Stimulated activated CD4-positive, alpha-beta T cell treated with anti-CD3 and anti-CD28 coated beads, TNF-alpha, amount 100 ng/mL, for 4 hours (primary cell): ENCODE measurements at regions not wholly inside any gene's neighbourhood (a gene's known extent, or its start where the extent isn't known, plus 50 kb on each side); places are given as distances from the start of the nearest gene placed in this dataset.

ENCODE experiments used
- DNase-seq, 3 experiments: peaks; one replicate each; pipeline ENCODE4 v3.0.0-alpha.2; 2020; ENCODE audit warnings: low read depth in 3 of 3

DNA sequence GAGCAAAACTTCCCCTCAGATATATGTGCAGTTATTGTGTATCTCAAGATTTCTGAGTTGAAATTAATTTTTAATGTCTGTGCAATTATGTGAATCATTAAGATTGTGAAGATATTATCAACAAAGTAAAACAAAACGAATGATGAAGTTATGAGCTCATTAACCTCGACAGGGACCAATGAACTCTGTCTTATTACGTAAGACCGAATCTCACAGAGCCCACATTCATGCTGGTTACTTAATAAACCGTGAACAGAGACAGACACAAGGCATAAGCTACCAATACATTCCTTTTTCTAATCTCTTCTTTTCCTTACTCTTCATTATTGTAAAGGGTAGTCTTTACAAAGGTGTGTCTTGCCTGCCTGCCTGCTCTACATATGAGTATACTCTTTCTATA lies 568.7 kb downstream of the RPS29 start:
- no peak for DNase-seq

GRCh38 chr14:49016381-49016780 lies 569.8 kb downstream of the RPS29 start:
- DNase-seq: no peak

DNA sequence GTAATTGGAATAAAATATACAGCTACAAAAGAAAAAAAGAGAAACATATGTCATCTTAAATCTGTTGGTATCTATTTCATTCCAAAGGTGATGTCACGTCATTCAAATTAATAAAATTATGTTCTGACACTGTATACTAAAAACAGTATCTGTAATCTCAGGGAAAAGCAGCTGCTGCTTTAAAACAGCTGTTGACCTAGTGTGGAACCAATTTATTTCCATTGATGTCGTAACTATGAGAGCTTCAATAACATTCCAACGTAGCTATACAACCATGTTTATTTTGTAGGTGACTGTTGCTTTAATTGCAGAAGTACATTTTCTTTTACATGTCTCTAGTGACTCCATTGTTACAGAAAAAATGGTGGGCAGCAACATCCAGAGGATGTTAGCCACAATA lies 571.7 kb downstream of the RPS29 start:
- DNase-seq: no peak

DNA sequence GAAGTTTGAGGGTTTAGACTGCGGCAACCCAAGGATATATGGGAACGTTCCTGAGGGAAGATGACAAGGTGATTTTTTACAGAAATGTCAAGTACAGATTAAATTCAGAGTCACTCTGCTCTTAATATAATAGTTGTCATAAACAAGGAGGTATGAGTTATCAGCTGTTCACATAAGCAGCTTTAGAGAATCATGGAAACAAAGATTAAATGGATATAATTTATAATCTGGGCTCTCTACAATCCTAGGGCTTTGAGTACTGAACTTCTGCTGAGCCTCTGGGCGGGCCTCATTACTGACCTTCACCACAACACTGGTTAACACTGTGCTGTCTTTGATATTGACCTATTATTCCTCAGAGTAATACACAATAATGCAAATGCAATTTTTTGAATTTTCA lies 577.8 kb downstream of the RPS29 start:
- no peak for DNase-seq

- no peak for DNase-seq
These were observed 595.0 kb downstream of the RPS29 start for GRCh38 chr14:48991141-48991540.

- no peak for DNase-seq
These were observed 602.8 kb downstream of the RPS29 start for GRCh38 chr14:48983351-48983888.

DNA sequence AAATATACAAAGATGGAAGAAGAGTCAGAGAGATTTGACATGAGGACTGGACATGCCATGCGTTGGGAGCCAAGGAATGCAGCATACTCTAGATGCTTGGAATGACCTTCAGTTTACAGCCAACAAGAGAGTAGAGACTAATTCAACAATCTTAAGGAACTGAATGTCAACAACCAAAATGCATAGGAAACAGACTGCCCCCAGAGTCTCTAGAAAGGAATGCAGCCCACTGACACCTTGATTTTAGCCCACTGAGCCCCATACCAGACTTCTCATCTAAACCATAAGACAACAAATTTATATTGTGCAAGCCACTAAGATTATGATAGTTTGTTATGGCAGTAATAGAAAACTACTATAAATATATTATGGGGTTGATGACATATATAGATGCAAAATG lies 611.2 kb downstream of the RPS29 start:
- DNase-seq: no peak

- no peak for DNase-seq
These were observed 613.0 kb downstream of the RPS29 start for GRCh38 chr14:48973151-48973550.

DNA sequence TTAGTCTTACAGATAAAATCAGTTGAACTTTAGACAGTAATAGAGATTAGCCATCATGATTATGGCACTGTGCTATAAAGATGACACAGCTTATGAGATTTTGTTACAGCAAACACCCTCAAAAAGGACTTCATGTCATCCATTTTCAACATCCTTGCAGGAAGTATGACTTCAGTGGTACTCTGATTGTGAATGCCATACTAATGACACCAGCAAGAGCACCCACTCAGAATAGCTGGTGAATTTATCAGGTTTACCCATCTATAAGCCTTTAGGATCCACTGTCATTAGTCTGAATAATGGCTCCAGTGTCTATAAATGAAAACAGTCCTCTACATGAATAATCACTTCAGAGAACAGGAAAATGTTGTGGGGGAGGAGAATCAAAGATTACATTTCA lies 615.2 kb downstream of the RPS29 start:
- DNase-seq: no peak

GRCh38 chr14:48967419-48967818 lies 618.8 kb downstream of the RPS29 start:
- no peak for DNase-seq

GRCh38 chr14:48963231-48963790 lies 622.9 kb downstream of the RPS29 start:
- DNase-seq: no peak

DNA sequence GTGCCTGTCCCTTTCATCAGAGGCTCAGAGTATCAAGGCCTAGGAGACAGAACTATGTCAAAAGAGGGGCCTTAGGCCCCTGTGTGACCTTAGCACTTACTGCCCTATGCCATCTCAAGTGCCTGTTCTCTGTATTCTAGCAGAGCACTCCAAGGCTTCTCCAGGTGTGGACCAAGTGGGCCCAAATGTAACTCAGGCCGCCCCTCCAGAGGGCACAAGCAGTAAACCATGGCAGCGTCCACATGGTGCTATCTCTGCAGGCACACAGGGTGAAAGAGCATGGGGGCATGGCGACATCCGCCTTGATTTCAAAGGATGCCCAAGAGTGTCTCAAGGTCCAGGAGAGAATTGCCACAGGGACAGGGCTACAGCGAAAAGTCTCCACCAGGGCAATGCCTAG lies 628.7 kb downstream of the RPS29 start:
- no peak for DNase-seq

DNA sequence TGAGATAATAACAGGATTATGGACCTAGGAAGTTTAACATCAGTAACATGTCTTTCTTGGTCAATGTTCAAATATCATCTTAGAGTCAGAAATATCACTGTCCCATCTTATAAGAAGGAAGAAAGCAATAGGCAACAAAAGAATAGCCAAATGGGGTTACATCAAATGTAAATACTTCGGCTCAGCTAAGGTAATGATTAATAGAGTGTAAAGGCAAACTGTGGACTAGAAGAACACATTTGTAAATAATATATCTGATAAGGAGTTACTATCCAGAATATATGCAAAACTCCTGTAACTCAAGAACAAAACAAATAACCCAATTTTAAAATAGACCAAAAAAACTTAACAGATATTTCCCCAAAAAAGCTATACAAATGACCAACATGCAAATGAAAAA lies 630.3 kb downstream of the RPS29 start:
- DNase-seq: no peak

GRCh38 chr14:48954446-48954845 lies 631.7 kb downstream of the RPS29 start:
- DNase-seq: no peak

GRCh38 chr14:48944809-48945208 lies 641.4 kb downstream of the RPS29 start:
- DNase-seq: no peak

DNA sequence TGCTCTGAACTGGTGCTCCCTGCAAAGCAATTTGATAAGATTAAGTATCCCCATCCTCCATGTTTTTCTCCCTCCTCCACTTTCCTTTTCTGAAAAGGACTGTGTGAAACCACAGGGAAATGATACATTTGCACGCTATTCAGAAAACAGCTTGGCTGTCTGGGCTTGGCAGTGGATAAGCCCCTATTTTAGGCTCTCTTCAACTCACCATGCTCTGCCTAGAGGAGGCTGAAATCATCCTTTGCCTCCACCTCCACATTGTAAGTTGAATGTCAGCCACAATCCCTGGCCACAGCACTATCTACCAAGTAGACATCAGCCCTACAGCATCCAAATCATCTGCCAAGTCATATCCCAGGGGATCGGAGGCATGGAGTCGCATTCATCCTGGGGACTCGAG lies 642.3 kb downstream of the RPS29 start:
- DNase-seq: no peak

- no peak for DNase-seq
These were observed 648.5 kb downstream of the RPS29 start for GRCh38 chr14:48937541-48938195.

DNA sequence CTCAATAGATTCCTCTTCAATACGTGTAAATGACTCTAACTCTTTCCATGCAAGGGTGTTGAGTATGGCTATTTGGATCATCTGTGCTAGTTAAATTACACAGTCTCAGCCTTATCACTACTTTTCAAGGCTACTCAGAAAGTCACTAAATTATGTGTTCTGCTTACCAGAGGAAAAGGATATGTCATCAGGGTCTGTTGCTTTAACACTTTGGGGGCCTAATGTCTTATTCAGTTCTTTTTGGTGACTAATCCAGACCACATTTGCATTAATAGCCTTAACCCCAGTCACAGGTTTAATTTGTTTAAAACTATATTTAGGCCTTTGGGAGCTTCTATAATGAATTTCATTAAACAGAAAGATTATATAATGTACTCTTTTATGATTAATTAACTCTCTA lies 649.3 kb downstream of the RPS29 start:
- no peak for DNase-seq

GRCh38 chr14:48936362-48936761 lies 649.8 kb downstream of the RPS29 start:
- no peak for DNase-seq

- no peak for DNase-seq
These were observed 661.0 kb downstream of the RPS29 start for GRCh38 chr14:48925184-48925583.

DNA sequence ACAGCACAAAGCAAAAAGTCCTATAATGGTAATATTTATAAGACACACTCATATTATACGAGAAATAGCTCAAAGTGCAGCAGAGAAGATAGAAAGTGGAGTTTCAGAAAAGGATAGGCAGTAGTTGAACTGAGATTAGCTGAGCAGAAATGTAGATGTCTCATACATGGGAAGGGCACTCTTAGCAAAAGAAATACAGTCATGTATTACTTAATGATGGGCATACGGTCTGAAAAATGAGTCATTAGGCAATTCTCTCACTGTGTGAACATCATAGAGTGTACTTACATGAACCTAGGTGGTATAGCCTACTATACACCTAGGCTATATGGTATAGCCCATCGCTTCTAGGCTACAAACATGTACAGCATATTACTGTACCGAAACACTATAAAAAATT lies 671.3 kb downstream of the RPS29 start:
- DNase-seq: no peak

- DNase-seq: no peak
These were observed 671.8 kb downstream of the RPS29 start for GRCh38 chr14:48914382-48914781.

DNA sequence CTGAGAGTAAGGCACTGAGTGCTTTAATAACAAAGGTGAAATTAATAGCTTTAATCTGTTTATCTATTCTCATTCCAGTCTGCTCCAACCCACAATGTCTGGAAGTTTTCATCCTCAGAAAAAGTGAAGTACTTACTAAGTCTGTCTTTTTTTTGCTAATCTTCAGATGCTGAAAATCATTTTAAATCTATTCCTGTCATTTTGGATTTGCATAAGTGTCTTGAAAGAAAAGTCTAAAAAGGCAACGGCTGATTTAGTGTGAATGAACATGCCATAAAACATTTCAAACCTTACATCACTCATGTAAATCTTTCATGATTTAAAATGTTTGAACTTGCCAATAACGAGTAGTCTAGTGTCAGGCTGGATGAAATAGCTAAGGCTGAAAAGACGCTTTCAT lies 685.6 kb downstream of the RPS29 start:
- DNase-seq: no peak

DNA sequence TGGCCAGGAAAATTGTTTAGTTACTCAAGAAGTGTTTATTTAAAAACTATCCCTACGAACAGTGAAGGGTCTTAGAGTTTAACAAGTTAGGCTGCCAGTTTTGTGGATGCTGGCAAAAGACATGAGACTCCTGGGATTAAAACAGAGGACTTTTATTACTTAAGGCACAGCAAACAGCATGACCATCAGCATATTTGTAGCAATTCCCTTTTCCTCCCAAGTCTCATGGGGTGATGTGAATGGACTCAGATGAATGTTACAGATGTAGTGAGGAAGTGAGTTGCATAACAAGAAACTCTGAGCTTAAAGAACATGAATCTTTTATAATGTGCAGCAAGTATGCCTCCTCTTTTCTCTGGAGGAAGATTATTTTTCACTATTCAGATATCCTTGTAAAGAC lies 695.8 kb downstream of the RPS29 start:
- DNase-seq: no peak
